ENCODE measurements at regions not wholly inside any gene's neighbourhood (a gene's known extent, or its start where the extent isn't known, plus 50 kb on each side); places are given as distances from the start of the nearest gene placed in this dataset.
"Not testable (repeated sequence)": the region's sequence is repeated elsewhere in the genome, so short reads cannot be mapped to it uniquely, and the experiment has no call there.

GRCh38 chr1:169044296-169044695 is 62.2 kb upstream of the ATP1B1 start:
- H3K9me3 ChIP-seq (ENCODE audit: low read length), result no peaks in the 10 kb centered on the region
- no peak overlapping the region for H3K27ac ChIP-seq (ENCODE audit: low read depth, low read length)
- H3K36me3 ChIP-seq (ENCODE audit: insufficient read depth, low read length), result no peaks in the 10 kb centered on the region
- no peaks in the 10 kb centered on the region for H3K27me3 ChIP-seq (ENCODE audit: control insufficient read depth in 1 of 2, insufficient read depth in 2 of 2, low read length in 2 of 2)
- no peak overlapping the region for H3K4me3 ChIP-seq (ENCODE audit: low read depth in 1 of 2, low read length in 2 of 2)
- H3K9ac ChIP-seq (ENCODE audit: low read length), result no peak overlapping the region
- H3K4me1 ChIP-seq (ENCODE audit: insufficient read depth, low read length), result no peaks in the 10 kb centered on the region

GRCh38 chr1:169044971-169045370 is 61.5 kb upstream of the ATP1B1 start:
- no peaks in the 10 kb centered on the region for H3K27me3 ChIP-seq (ENCODE audit: control insufficient read depth in 1 of 2, insufficient read depth in 2 of 2, low read length in 2 of 2)
- no peak overlapping the region for H3K4me3 ChIP-seq (ENCODE audit: low read depth in 1 of 2, low read length in 2 of 2)
- no peaks in the 10 kb centered on the region for H3K4me1 ChIP-seq (ENCODE audit: insufficient read depth, low read length)
- H3K9me3 ChIP-seq (ENCODE audit: low read length), result no peaks in the 10 kb centered on the region
- no peaks in the 10 kb centered on the region for H3K36me3 ChIP-seq (ENCODE audit: insufficient read depth, low read length)
- no peak overlapping the region for H3K9ac ChIP-seq (ENCODE audit: low read length)
- H3K27ac ChIP-seq (ENCODE audit: low read depth, low read length), result no peak overlapping the region

- Histone ChIP-seq H3K9me3 (ENCODE audit: low read length) (no peaks in the 10 kb centered on the region), H3K4me3 (ENCODE audit: low read depth in 1 of 2, low read length in 2 of 2) (no peak overlapping the region), H3K4me1 (ENCODE audit: insufficient read depth, low read length) (no peaks in the 10 kb centered on the region), H3K9ac (ENCODE audit: low read length) (no peak overlapping the region), H3K36me3 (ENCODE audit: insufficient read depth, low read length) (no peaks in the 10 kb centered on the region), H3K27me3 (ENCODE audit: control insufficient read depth in 1 of 2, insufficient read depth in 2 of 2, low read length in 2 of 2) (no peaks in the 10 kb centered on the region), H3K27ac (ENCODE audit: low read depth, low read length) (no peak overlapping the region)
Measured at GRCh38 chr1:169046671-169047070, 59.8 kb upstream of the ATP1B1 start.

- H3K9ac ChIP-seq (ENCODE audit: low read length), result no peak overlapping the region
- H3K4me1 ChIP-seq (ENCODE audit: insufficient read depth, low read length), result no peaks in the 10 kb centered on the region
- H3K4me3 ChIP-seq (ENCODE audit: low read depth in 1 of 2, low read length in 2 of 2), result no peak overlapping the region
- no peaks in the 10 kb centered on the region for H3K36me3 ChIP-seq (ENCODE audit: insufficient read depth, low read length)
- H3K9me3 ChIP-seq (ENCODE audit: low read length), result no peaks in the 10 kb centered on the region
- no peak overlapping the region for H3K27ac ChIP-seq (ENCODE audit: low read depth, low read length)
- no peaks in the 10 kb centered on the region for H3K27me3 ChIP-seq (ENCODE audit: control insufficient read depth in 1 of 2, insufficient read depth in 2 of 2, low read length in 2 of 2)
Measured at GRCh38 chr1:169047074-169047473, 59.4 kb upstream of the ATP1B1 start.

GRCh38 chr1:169048043-169048442 is 58.4 kb upstream of the ATP1B1 start:
- no peaks in the 10 kb centered on the region for H3K27me3 ChIP-seq (ENCODE audit: control insufficient read depth in 1 of 2, insufficient read depth in 2 of 2, low read length in 2 of 2)
- no peak overlapping the region for H3K4me3 ChIP-seq (ENCODE audit: low read depth in 1 of 2, low read length in 2 of 2)
- no peak overlapping the region for H3K9ac ChIP-seq (ENCODE audit: low read length)
- H3K4me1 ChIP-seq (ENCODE audit: insufficient read depth, low read length), result no peaks in the 10 kb centered on the region
- H3K36me3 ChIP-seq (ENCODE audit: insufficient read depth, low read length), result no peaks in the 10 kb centered on the region
- no peaks in the 10 kb centered on the region for H3K9me3 ChIP-seq (ENCODE audit: low read length)
- H3K27ac ChIP-seq (ENCODE audit: low read depth, low read length), result no peak overlapping the region

- Histone ChIP-seq H3K4me1 (ENCODE audit: insufficient read depth, low read length) (no peaks in the 10 kb centered on the region), H3K4me3 (ENCODE audit: low read depth in 1 of 2, low read length in 2 of 2) (no peak overlapping the region), H3K27me3 (ENCODE audit: control insufficient read depth in 1 of 2, insufficient read depth in 2 of 2, low read length in 2 of 2) (no peaks in the 10 kb centered on the region), H3K9ac (ENCODE audit: low read length) (no peak overlapping the region), H3K9me3 (ENCODE audit: low read length) (no peaks in the 10 kb centered on the region), H3K27ac (ENCODE audit: low read depth, low read length) (no peak overlapping the region), H3K36me3 (ENCODE audit: insufficient read depth, low read length) (no peaks in the 10 kb centered on the region)
Measured at GRCh38 chr1:169049258-169049938, 57.1 kb upstream of the ATP1B1 start.

- no peaks in the 10 kb centered on the region for H3K4me1 ChIP-seq (ENCODE audit: insufficient read depth, low read length)
- no peak overlapping the region for H3K4me3 ChIP-seq (ENCODE audit: low read depth in 1 of 2, low read length in 2 of 2)
- no peaks in the 10 kb centered on the region for H3K9me3 ChIP-seq (ENCODE audit: low read length)
- no peaks in the 10 kb centered on the region for H3K36me3 ChIP-seq (ENCODE audit: insufficient read depth, low read length)
- no peaks in the 10 kb centered on the region for H3K27me3 ChIP-seq (ENCODE audit: control insufficient read depth in 1 of 2, insufficient read depth in 2 of 2, low read length in 2 of 2)
- no peak overlapping the region for H3K9ac ChIP-seq (ENCODE audit: low read length)
- no peak overlapping the region for H3K27ac ChIP-seq (ENCODE audit: low read depth, low read length)
Measured at GRCh38 chr1:169051171-169051570, 55.3 kb upstream of the ATP1B1 start.

GRCh38 chr1:169052171-169052570 is 54.3 kb upstream of the ATP1B1 start:
- not testable (repeated sequence) for H3K4me3 ChIP-seq (ENCODE audit: low read depth in 1 of 2, low read length in 2 of 2); H3K27ac ChIP-seq (ENCODE audit: low read depth, low read length); H3K36me3 ChIP-seq (ENCODE audit: insufficient read depth, low read length); H3K4me1 ChIP-seq (ENCODE audit: insufficient read depth, low read length); H3K9ac ChIP-seq (ENCODE audit: low read length); H3K27me3 ChIP-seq (ENCODE audit: control insufficient read depth in 1 of 2, insufficient read depth in 2 of 2, low read length in 2 of 2); H3K9me3 ChIP-seq (ENCODE audit: low read length)

GRCh38 chr1:169052727-169053126 is 53.8 kb upstream of the ATP1B1 start:
- no peak overlapping the region for H3K4me3 ChIP-seq (ENCODE audit: low read depth in 1 of 2, low read length in 2 of 2)
- no peak overlapping the region for H3K27ac ChIP-seq (ENCODE audit: low read depth, low read length)
- no peak overlapping the region for H3K9ac ChIP-seq (ENCODE audit: low read length)
- no peaks in the 10 kb centered on the region for H3K4me1 ChIP-seq (ENCODE audit: insufficient read depth, low read length)
- no peaks in the 10 kb centered on the region for H3K9me3 ChIP-seq (ENCODE audit: low read length)
- no peaks in the 10 kb centered on the region for H3K36me3 ChIP-seq (ENCODE audit: insufficient read depth, low read length)
- H3K27me3 ChIP-seq (ENCODE audit: control insufficient read depth in 1 of 2, insufficient read depth in 2 of 2, low read length in 2 of 2), result no peaks in the 10 kb centered on the region

- H3K4me1 ChIP-seq (ENCODE audit: insufficient read depth, low read length), result no peaks in the 10 kb centered on the region
- H3K27me3 ChIP-seq (ENCODE audit: control insufficient read depth in 1 of 2, insufficient read depth in 2 of 2, low read length in 2 of 2), result no peaks in the 10 kb centered on the region
- H3K36me3 ChIP-seq (ENCODE audit: insufficient read depth, low read length), result no peaks in the 10 kb centered on the region
- no peak overlapping the region for H3K4me3 ChIP-seq (ENCODE audit: low read depth in 1 of 2, low read length in 2 of 2)
- H3K27ac ChIP-seq (ENCODE audit: low read depth, low read length), result no peak overlapping the region
- H3K9me3 ChIP-seq (ENCODE audit: low read length), result no peaks in the 10 kb centered on the region
- H3K9ac ChIP-seq (ENCODE audit: low read length), result no peak overlapping the region
Measured at GRCh38 chr1:169053196-169053595, 53.3 kb upstream of the ATP1B1 start.
